ENCODE measurements at regions not wholly inside any gene's neighbourhood (a gene's known extent, or its start where the extent isn't known, plus 50 kb on each side); places are given as distances from the start of the nearest gene placed in this dataset.

DNA sequence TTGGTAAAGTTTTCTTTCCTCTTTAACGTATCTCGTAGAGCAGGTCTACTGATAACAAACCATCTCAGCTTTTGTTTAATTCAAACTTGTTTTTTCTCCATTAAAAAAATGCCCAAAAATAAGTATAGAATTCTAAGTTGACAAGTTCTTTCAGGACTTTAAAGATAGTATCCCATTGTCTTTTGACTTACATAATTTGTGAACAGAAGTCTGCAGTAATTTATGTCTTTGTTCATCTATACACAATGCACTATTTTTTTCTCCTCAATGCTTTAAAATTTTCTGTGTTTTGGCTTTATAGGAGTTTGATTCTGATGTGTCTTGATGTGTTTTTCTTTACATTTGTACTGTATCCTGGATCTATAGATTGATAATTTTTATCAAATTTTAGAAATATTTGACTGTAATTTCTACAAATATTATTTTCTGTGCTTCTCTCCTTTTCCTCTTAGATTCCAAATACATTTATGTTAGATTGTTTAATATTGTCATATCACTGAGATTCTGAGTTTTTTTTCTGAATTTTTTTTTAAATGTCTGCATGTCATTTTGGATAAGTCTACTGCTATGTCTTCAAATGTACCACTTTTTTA is 143.3 kb downstream of the FTCDNL1 start:
- no peak for DNase-seq

- no peak for DNase-seq
Observed at GRCh38 chr2:199705538-199705937, 145.5 kb downstream of the FTCDNL1 start.

GRCh38 chr2:199704358-199705238 is 146.4 kb downstream of the FTCDNL1 start:
- DNase-seq: peak; percentile 49

GRCh38 chr2:199703199-199703598 is 147.8 kb downstream of the FTCDNL1 start:
- DNase-seq: no peak

GRCh38 chr2:199697469-199697868 is 153.5 kb downstream of the FTCDNL1 start:
- DNase-seq: no peak

GRCh38 chr2:199696048-199696447 is 154.9 kb downstream of the FTCDNL1 start:
- no peak for DNase-seq

DNA sequence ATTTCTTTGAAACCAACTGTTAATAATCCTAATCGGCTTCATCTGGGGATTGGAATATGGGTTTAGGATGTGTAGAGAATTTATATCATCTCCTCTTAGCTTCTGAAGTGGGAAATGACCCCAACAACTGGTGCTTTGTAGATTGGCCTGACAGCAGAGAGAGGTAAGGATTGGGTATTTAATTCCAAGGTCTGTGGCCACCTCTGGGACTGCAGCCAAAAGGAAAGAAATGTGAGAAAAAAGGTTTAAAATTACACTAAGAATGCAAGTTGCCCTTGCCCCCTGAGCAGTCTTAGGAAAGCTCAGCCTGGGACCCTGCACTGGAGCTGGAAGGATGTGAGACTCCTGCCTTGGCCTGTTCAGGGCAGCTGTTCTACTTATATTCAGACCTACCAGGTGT is 157.1 kb downstream of the FTCDNL1 start:
- no peak for DNase-seq

DNA sequence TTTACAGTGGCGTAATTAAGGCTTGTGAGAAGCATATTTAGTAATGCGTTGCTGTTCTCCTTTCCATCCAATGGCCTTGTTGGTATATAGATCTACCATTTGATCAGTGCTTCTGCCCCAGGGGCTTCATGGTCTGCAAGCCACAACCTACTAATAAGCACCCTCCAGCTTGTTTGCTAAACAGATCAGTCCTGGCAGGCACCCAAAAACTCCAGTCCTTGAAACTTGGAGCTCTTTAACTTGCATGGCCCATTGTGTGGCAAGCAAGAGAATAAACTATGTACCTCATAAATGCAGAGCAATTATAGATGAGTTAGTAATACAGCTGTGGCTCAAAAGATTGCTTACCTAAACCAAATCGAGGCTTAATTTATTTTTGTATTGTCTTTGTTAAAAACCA is 158.5 kb downstream of the FTCDNL1 start:
- peak; percentile 5 for DNase-seq

GRCh38 chr2:199690225-199690624 is 160.8 kb downstream of the FTCDNL1 start:
- DNase-seq: no peak

DNA sequence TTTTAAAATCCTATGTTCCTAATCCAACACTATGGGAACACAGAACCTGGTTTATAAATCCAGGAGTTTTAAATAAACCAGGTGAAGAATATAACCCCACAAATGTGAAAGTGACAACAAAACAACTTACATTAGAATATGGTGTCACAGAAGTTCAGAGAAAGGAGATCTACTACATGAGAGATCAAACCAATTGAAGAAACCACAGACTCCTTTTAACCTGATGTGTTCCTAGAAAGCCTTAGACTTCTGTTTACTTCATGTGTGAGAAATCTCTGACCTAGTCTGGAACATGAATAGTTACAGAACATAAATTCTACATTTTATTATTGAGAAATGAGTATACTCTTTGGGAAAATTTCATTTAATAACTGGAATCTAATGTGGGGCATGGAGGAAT is 165.3 kb downstream of the FTCDNL1 start:
- no peak for DNase-seq

- no peak for DNase-seq
Observed at GRCh38 chr2:199684832-199685231, 166.2 kb downstream of the FTCDNL1 start.

GRCh38 chr2:199684168-199684567 is 166.8 kb downstream of the FTCDNL1 start:
- no peak for DNase-seq

- no peak for DNase-seq
Observed at GRCh38 chr2:199682001-199682400, 169.0 kb downstream of the FTCDNL1 start.

- no peak for DNase-seq
Observed at GRCh38 chr2:199680482-199680881, 170.5 kb downstream of the FTCDNL1 start.

DNA sequence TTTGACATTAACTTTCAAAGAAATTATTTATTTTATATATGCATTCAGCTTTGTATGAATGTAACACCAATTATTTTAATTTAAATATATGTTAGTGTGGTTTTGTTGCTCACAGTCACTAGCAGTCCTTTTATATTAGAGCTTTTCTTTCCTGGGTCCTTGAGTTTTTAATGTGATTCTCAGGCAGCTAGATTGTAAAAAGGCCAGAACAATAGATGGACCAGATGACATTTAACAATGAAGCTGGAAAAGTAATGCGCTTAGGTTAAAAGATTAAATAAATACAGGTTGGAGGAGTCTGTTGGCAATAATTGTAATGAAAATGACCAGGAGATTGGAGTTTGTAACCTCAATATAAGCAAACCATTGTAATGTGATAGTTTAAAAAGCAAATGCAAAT is 171.1 kb downstream of the FTCDNL1 start:
- DNase-seq: no peak

DNA sequence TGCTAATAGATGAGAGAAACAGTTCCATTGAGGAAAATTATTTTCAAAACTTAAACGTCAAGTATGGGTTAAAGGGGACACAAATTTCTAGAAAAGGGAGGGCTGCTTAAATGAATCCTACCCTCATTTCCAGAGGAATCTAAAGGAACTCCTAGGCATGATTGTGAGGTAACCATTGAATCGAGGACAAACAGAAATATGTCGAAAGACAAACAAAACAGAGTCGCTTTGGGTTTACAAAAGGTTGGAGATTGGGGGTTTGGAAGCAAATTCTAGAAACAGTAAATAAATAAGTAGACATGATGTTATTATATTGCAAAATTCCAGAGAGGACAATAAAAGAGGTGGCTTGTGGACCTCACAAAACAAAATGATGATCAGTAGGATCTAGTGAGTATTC is 173.1 kb downstream of the FTCDNL1 start:
- DNase-seq: no peak

- no peak for DNase-seq
Observed at GRCh38 chr2:199668645-199669044, 182.3 kb downstream of the FTCDNL1 start.

GRCh38 chr2:199663157-199663556 is 187.8 kb downstream of the FTCDNL1 start:
- no peak for DNase-seq

GRCh38 chr2:199662255-199662654 is 188.7 kb downstream of the FTCDNL1 start:
- no peak for DNase-seq

GRCh38 chr2:199660167-199660566 is 190.8 kb downstream of the FTCDNL1 start:
- no peak for DNase-seq

DNA sequence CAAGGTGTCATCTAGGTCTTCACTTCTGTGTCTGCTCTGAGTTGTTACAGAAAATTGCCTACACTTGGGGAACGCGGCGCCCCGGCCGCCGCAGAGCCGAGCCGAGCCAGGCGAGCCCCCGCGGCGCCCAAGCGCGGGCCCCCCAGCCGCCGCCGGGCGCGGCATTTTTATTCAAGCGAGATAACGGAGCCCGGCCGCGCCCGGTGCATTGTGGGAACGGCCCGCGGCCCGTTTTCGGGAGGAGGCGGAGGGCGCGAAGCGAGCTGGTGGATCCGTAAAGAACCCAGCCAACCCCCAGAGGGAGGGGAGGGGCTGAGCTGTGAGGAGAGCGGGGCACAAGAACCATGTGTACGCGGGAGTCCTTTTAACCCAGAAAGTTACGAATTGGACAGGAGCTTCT is 191.8 kb downstream of the FTCDNL1 start:
- peak; percentile 55 for DNase-seq

GRCh38 chr2:199646439-199646838 is 188.7 kb upstream of the SATB2 start:
- DNase-seq: no peak

- DNase-seq: no peak
Observed at GRCh38 chr2:199631129-199631528, 173.4 kb upstream of the SATB2 start.

GRCh38 chr2:199629301-199629700 is 171.6 kb upstream of the SATB2 start:
- no peak for DNase-seq

DNA sequence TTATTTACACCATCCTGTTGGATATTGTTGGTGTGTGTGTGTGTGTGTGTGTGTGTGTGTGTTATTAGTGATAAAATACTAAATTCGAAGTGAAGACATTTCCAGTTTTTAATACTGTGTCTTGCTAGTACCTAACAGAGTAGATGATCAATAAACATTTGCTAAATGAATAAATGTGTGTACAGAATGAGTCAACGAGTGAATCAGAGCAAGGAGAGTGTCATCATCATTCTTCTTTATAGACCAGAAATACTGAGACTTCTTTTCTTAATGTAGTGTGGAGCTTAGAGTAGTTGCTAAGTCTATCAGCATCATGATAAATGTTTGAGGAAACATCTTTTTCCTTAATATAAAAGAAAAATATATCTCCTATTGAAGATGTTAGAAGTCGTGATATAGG is 169.7 kb upstream of the SATB2 start:
- DNase-seq: no peak

All from midbrain (tissue), 1 donor.